ENCODE measurements at regions not wholly inside any gene's neighbourhood (a gene's known extent, or its start where the extent isn't known, plus 50 kb on each side); places are given as distances from the start of the nearest gene placed in this dataset.
A peak's percentile ranks its signal among the peaks of the same experiment; 100 is the strongest.

- Mint-ChIP-seq H3K4me1 (peaks cover 0 to 4% (median 0%) of the 10 kb centered on the region in 3 donors), H3K27ac (no peak overlapping the region), H3K27me3 (peaks cover 3% of the 10 kb centered on the region), H3K4me3 (no peak overlapping the region), H3K9me3 (no peaks in the 10 kb centered on the region), H3K36me3 (peaks cover 2% of the 10 kb centered on the region)
Measured at GRCh38 chr6:166779381-166779780, 152.3 kb upstream of the RPS6KA2 start.

DNA sequence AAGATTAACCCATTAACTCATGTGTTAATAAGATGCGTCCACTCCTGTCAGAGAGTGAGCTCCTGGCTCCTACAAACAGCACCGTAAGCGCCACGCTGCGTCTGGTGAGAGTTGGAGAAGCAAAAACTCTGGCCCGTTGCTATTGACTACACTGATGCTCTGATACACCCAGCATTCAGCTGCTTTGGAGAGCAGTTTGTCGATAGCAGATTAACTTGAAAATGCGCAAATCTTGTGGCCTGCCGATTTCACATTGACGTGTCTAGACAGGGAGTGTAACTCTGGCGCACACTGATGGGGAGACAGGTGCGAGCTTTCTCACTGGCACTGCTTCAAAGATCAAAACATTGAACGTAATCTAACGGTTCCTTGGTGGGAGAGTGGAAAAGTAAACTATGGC, 151.7 kb upstream of the RPS6KA2 start:
- Mint-ChIP-seq H3K36me3 (peaks cover 2% of the 10 kb centered on the region), H3K9me3 (no peaks in the 10 kb centered on the region), H3K4me1 (peaks cover 0 to 4% (median 0%) of the 10 kb centered on the region in 3 donors), H3K4me3 (no peak overlapping the region), H3K27ac (no peak overlapping the region), H3K27me3 (peaks cover 3% of the 10 kb centered on the region)

GRCh38 chr6:166778046-166778445, 151.0 kb upstream of the RPS6KA2 start:
- Mint-ChIP-seq H3K27ac (no peak overlapping the region), H3K27me3 (peaks cover 3% of the 10 kb centered on the region), H3K4me3 (no peak overlapping the region), H3K9me3 (no peaks in the 10 kb centered on the region), H3K36me3 (peaks cover 2% of the 10 kb centered on the region), H3K4me1 (peaks cover 0 to 4% (median 0%) of the 10 kb centered on the region in 3 donors)

DNA sequence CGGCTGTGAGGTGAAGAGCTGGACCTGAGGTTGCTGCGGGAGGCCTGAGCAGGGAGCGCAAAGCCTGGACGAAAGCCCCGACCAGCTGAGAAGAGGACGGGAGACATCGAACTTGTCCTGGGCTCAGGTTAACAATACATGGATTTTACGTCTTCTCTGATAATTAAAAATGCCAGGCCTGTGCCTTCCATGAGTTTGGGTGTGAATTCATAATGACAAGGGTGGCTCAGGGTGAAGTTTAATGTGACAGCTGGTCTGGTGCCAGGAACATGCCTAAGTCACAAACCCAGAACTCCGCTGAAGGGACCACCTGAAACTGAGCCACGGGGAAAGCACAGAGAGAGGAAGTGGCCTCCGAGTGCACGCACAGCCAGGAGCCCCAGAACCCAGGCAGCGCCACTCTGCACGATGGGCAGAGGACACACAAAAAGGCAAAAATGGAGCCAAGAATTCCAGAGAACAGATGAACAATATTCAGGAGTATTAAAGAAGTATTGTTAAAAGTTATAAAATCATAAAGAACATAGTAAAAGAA, 150.1 kb upstream of the RPS6KA2 start:
- H3K4me3 Mint-ChIP-seq: no peak overlapping the region
- peaks cover 2% of the 10 kb centered on the region for H3K36me3 Mint-ChIP-seq
- H3K4me1 Mint-ChIP-seq: peaks cover 0 to 4% (median 0%) of the 10 kb centered on the region in 3 donors
- H3K27ac Mint-ChIP-seq: no peak overlapping the region
- peaks cover 3% of the 10 kb centered on the region for H3K27me3 Mint-ChIP-seq
- H3K9me3 Mint-ChIP-seq: no peaks in the 10 kb centered on the region

- Mint-ChIP-seq H3K4me3 (peak overlapping the region in 1 of 4 donors; percentile 80), H3K4me1 (peaks cover 0 to 4% (median 0%) of the 10 kb centered on the region in 3 donors), H3K27me3 (peaks cover 3% of the 10 kb centered on the region), H3K36me3 (peaks cover 2% of the 10 kb centered on the region), H3K27ac (peak overlapping the region in 1 of 3 donors; percentile 65), H3K9me3 (no peaks in the 10 kb centered on the region)
Measured at GRCh38 chr6:166776571-166776970, 149.5 kb upstream of the RPS6KA2 start.

- Mint-ChIP-seq H3K9me3 (no peaks in the 10 kb centered on the region), H3K36me3 (peaks cover 2% of the 10 kb centered on the region), H3K4me1 (peaks cover 0 to 4% (median 0%) of the 10 kb centered on the region in 3 donors), H3K4me3 (no peak overlapping the region), H3K27me3 (peaks cover 3% of the 10 kb centered on the region), H3K27ac (peak overlapping the region in 1 of 3 donors; percentile 39)
Measured at GRCh38 chr6:166775923-166776220, 148.8 kb upstream of the RPS6KA2 start.

GRCh38 chr6:166775180-166775922, 148.3 kb upstream of the RPS6KA2 start:
- Mint-ChIP-seq H3K27me3 (peaks cover 3% of the 10 kb centered on the region), H3K9me3 (no peaks in the 10 kb centered on the region), H3K36me3 (peaks cover 2% of the 10 kb centered on the region), H3K27ac (peak overlapping the region in 1 of 3 donors; percentile 39), H3K4me3 (no peak overlapping the region), H3K4me1 (peaks cover 0 to 4% (median 0%) of the 10 kb centered on the region in 3 donors)

- no peak overlapping the region for H3K4me3 Mint-ChIP-seq
- H3K27me3 Mint-ChIP-seq: peaks cover 3% of the 10 kb centered on the region
- peaks cover 2% of the 10 kb centered on the region for H3K36me3 Mint-ChIP-seq
- H3K4me1 Mint-ChIP-seq: peaks cover 0 to 4% (median 0%) of the 10 kb centered on the region in 3 donors
- H3K9me3 Mint-ChIP-seq: no peaks in the 10 kb centered on the region
- no peak overlapping the region for H3K27ac Mint-ChIP-seq
Measured at GRCh38 chr6:166774770-166775169, 147.7 kb upstream of the RPS6KA2 start.

DNA sequence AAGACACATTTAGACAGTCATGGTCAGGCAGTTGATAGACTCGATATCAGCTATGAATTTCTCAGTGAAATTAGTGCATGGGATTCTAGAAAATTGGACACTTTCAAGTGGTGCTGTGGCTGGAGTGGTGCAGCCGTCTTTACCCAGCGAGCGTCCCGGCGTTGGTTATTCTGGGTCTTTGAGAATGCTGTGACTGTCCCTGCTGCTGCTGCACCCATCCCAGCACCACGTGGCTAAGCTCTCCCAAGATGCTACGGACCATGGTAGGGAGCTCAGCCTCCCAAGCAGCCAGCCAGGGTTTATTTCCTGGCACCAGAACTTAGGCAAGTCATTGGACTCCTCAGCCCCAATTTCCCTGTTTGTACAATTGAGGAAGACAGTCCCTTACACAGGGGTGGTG, 147.2 kb upstream of the RPS6KA2 start:
- Mint-ChIP-seq H3K36me3 (peaks cover 2% of the 10 kb centered on the region), H3K9me3 (no peaks in the 10 kb centered on the region), H3K4me3 (no peak overlapping the region), H3K27ac (no peak overlapping the region), H3K27me3 (peaks cover 3% of the 10 kb centered on the region), H3K4me1 (peaks cover 0 to 4% (median 0%) of the 10 kb centered on the region in 3 donors)

DNA sequence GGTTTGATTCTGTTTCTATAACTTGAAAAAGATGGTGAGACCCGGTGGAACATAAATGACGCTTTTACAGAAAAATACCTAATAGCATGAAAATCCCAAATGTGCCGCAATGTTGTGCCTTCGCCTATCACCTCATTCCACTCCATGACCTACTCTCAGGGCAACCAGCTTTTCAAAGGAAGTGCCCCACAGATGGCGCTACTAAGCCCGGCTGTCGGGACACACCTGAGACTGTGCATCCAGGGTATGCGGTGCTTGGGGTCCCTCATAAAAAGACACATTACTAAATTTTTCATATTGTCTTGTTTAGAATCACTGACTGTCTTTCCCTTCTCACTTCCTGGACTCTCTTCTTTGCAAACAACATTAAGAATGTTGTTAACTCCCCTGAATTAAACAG, 145.5 kb upstream of the RPS6KA2 start:
- peak overlapping the region in 1 of 3 donors; percentile 50 for H3K27ac Mint-ChIP-seq
- peaks cover 3% of the 10 kb centered on the region for H3K27me3 Mint-ChIP-seq
- no peaks in the 10 kb centered on the region for H3K9me3 Mint-ChIP-seq
- peaks cover 1% of the 10 kb centered on the region for H3K36me3 Mint-ChIP-seq
- H3K4me1 Mint-ChIP-seq: peaks cover 0 to 4% (median 3%) of the 10 kb centered on the region in 3 donors
- H3K4me3 Mint-ChIP-seq: no peak overlapping the region

- no peaks in the 10 kb centered on the region for H3K9me3 Mint-ChIP-seq
- peaks cover 0 to 4% (median 3%) of the 10 kb centered on the region in 3 donors for H3K4me1 Mint-ChIP-seq
- H3K36me3 Mint-ChIP-seq: peaks cover 1% of the 10 kb centered on the region
- no peak overlapping the region for H3K27ac Mint-ChIP-seq
- H3K4me3 Mint-ChIP-seq: no peak overlapping the region
- H3K27me3 Mint-ChIP-seq: peaks cover 3% of the 10 kb centered on the region
Measured at GRCh38 chr6:166771701-166772100, 144.7 kb upstream of the RPS6KA2 start.

- H3K9me3 Mint-ChIP-seq: no peaks in the 10 kb centered on the region
- no peak overlapping the region for H3K27ac Mint-ChIP-seq
- H3K4me1 Mint-ChIP-seq: peaks cover 0 to 4% (median 3%) of the 10 kb centered on the region in 3 donors
- H3K4me3 Mint-ChIP-seq: no peak overlapping the region
- H3K36me3 Mint-ChIP-seq: peaks cover 1% of the 10 kb centered on the region
- no peaks in the 10 kb centered on the region for H3K27me3 Mint-ChIP-seq
Measured at GRCh38 chr6:166770216-166771116, 143.4 kb upstream of the RPS6KA2 start.

- Mint-ChIP-seq H3K9me3 (no peaks in the 10 kb centered on the region), H3K27me3 (no peaks in the 10 kb centered on the region), H3K27ac (no peak overlapping the region)
Measured at GRCh38 chr6:166769648-166770047, 142.6 kb upstream of the RPS6KA2 start.

DNA sequence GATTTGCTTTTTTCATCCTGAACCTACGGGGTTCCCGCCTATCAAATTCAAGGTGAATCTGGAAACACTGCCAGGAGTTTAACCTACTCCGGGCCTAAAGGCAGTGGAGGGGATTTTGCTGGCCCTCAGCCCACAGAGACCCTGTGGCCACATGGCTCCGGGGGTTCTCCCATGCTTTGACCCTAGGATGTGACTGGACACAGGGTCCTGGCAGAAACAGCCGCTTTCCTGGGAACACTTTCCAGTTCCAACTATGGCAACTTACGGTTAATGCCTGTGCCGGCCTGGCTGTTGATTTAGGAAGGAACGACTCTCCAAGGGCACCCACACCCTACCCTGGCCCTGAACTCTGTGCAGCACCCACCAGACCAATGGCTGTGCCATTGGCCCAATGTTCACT, 141.7 kb upstream of the RPS6KA2 start:
- H3K4me3 Mint-ChIP-seq: no peak overlapping the region
- no peaks in the 10 kb centered on the region for H3K27me3 Mint-ChIP-seq
- no peaks in the 10 kb centered on the region for H3K9me3 Mint-ChIP-seq
- no peak overlapping the region for H3K27ac Mint-ChIP-seq
- peaks cover 4% of the 10 kb centered on the region for H3K36me3 Mint-ChIP-seq
- H3K4me1 Mint-ChIP-seq: peaks cover 0 to 3% (median 0%) of the 10 kb centered on the region in 3 donors

More at GRCh38 chr6:166769648-166770047, 142.6 kb upstream of the RPS6KA2 start:
- H3K4me3 Mint-ChIP-seq: no peak overlapping the region
- peaks cover 0 to 3% (median 0%) of the 10 kb centered on the region in 3 donors for H3K4me1 Mint-ChIP-seq
- peaks cover 1% of the 10 kb centered on the region for H3K36me3 Mint-ChIP-seq

DNA sequence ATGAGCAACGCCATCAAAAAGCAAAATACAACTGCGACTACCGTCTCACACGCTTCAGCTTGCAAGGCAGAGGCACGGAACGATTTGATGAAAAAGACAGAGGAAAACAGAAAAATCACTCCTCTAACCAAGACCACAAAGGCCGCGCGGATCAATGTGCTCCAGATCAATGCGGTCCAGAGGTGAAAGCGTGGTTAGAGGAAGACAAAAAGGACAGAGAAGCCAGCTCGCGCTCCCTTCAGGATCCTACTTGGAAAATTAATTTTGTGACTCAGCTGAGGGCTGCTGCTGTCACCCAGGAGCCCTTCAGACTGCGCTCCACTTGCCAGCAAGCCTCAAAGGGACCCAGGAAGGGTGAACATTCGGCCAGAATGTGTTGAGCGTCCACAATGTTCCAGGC, 140.2 kb upstream of the RPS6KA2 start:
- Mint-ChIP-seq H3K9me3 (no peaks in the 10 kb centered on the region), H3K36me3 (peaks cover 7% of the 10 kb centered on the region), H3K4me3 (no peak overlapping the region), H3K27me3 (no peaks in the 10 kb centered on the region), H3K27ac (no peak overlapping the region), H3K4me1 (peaks cover 0 to 3% (median 0%) of the 10 kb centered on the region in 3 donors)
